Endodermal cell (in vitro differentiated cells): ENCODE measurements at regions not wholly inside any gene's neighbourhood (a gene's known extent, or its start where the extent isn't known, plus 50 kb on each side); places are given as distances from the start of the nearest gene placed in this dataset.
"Not testable (repeated sequence)": the region's sequence is repeated elsewhere in the genome, so short reads cannot be mapped to it uniquely, and the experiment has no call there.

ENCODE experiments used
- DNase-seq: peaks from one replicate; pipeline ENCODE4 v3.0.0-alpha.2; 2017
- H3K27ac ChIP-seq: 2 replicates; pipeline ENCODE4 v1.5.1; 2013; ENCODE audit warnings: mild to moderate bottlenecking, low read depth, low read length, moderate library complexity
- H3K27me3 ChIP-seq: 2 replicates; pipeline ENCODE4 v1.6.1; 2013; ENCODE audit warnings: mild to moderate bottlenecking, low read length, moderate library complexity; ENCODE audit not compliant: insufficient read depth, control insufficient read depth, poor library complexity, severe bottlenecking
- H3K36me3 ChIP-seq: 2 replicates; pipeline ENCODE4 v1.7.0; 2013; ENCODE audit warnings: mild to moderate bottlenecking, low read length, moderate library complexity; ENCODE audit not compliant: control insufficient read depth, insufficient read depth
- H3K4me1 ChIP-seq: one replicate; pipeline ENCODE4 v1.7.0; 2013; ENCODE audit warnings: low read length; ENCODE audit not compliant: control insufficient read depth, insufficient read depth
- H3K4me3 ChIP-seq: 2 replicates; pipeline ENCODE4 v1.5.1; 2013; ENCODE audit warnings: mild to moderate bottlenecking, low read length, moderate library complexity
- H3K9ac ChIP-seq: 2 replicates; pipeline ENCODE4 v1.6.1; 2013; ENCODE audit warnings: mild to moderate bottlenecking, low read length, moderate library complexity; ENCODE audit not compliant: poor library complexity, severe bottlenecking; ENCODE audit errors: extremely low read depth
- H3K9me3 ChIP-seq: 2 replicates; pipeline ENCODE4 v1.6.1; 2013; ENCODE audit warnings: mild to moderate bottlenecking, low read length, moderate library complexity; ENCODE audit not compliant: control insufficient read depth
- H3K27ac Mint-ChIP-seq: 2 replicates; pipeline ENCODE4 v1.8.0; 2020; ENCODE audit warnings: mixed read lengths
- H3K27me3 Mint-ChIP-seq: 2 replicates; pipeline ENCODE4 v1.8.0; 2021; ENCODE audit warnings: mild to moderate bottlenecking, mixed read lengths; ENCODE audit not compliant: insufficient read depth
- H3K36me3 Mint-ChIP-seq: 2 replicates; pipeline ENCODE4 v1.8.0; 2020; ENCODE audit warnings: low read depth, mixed read lengths
- H3K4me1 Mint-ChIP-seq: 2 replicates; pipeline ENCODE4 v1.8.0; 2020; ENCODE audit warnings: mixed read lengths
- H3K4me3 Mint-ChIP-seq: 2 replicates; pipeline ENCODE4 v1.8.0; 2020; ENCODE audit warnings: mild to moderate bottlenecking, moderate library complexity, mixed read lengths
- H3K9me3 Mint-ChIP-seq: 2 replicates; pipeline ENCODE4 v1.8.0; 2020; ENCODE audit warnings: mild to moderate bottlenecking, mixed read lengths
- WGBS, 2 experiments: methylation state at CpG; one replicate each; pipeline versions ENCODE4 v1.1.5 to v1.1.7; 2013; ENCODE audit warnings: missing lambda C conversion rate in 2 of 2, mixed read lengths in 1 of 2; ENCODE audit not compliant: insufficient coverage in 1 of 2, insufficient read length in 1 of 2; 5-methylcytosine and 5-hydroxymethylcytosine counted together
- TF ChIP-seq, protein P1 (sequence below): fragments of 200-600 bp; sonication (generic); conservative IDR thresholded peaks from 2 replicates; pipeline ENCODE4 v1.5.0; 2021; ENCODE audit warnings: antibody characterized with exemption, mild to moderate bottlenecking

DNA sequence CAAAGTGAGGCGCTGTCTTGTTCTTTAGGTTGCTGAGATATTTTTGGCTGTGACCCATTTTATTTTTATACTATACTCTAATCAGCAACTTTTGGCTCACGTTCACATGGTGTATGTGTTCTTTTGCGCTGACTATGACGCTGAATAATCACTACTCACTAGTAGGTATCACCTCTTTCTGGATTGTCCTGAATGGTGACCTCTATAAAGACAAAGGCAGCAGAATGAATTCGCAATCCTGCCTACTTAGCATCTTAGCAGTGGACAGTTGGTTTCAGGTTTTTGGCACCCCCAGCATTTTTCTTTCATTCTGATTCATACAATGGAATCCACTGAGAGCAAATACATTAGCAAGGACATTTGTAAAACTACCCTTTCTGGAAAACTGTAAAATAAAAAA lies 351.3 kb downstream of the JRKL start:
- H3K9me3 Mint-ChIP-seq: peaks cover 2% of the 10 kb centered on the region
- no peak for DNase-seq
- Histone ChIP-seq H3K4me1 (no peaks in the 10 kb centered on the region), H3K27ac (no peak overlapping the region), H3K36me3 (no peaks in the 10 kb centered on the region), H3K27me3 (no peaks in the 10 kb centered on the region), H3K9me3 (no peaks in the 10 kb centered on the region), H3K9ac (no peak overlapping the region), H3K4me3 (no peak overlapping the region)
- TF ChIP-seq, protein P1, sequence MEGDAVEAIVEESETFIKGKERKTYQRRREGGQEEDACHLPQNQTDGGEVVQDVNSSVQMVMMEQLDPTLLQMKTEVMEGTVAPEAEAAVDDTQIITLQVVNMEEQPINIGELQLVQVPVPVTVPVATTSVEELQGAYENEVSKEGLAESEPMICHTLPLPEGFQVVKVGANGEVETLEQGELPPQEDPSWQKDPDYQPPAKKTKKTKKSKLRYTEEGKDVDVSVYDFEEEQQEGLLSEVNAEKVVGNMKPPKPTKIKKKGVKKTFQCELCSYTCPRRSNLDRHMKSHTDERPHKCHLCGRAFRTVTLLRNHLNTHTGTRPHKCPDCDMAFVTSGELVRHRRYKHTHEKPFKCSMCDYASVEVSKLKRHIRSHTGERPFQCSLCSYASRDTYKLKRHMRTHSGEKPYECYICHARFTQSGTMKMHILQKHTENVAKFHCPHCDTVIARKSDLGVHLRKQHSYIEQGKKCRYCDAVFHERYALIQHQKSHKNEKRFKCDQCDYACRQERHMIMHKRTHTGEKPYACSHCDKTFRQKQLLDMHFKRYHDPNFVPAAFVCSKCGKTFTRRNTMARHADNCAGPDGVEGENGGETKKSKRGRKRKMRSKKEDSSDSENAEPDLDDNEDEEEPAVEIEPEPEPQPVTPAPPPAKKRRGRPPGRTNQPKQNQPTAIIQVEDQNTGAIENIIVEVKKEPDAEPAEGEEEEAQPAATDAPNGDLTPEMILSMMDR: no peak
- no peaks in the 10 kb centered on the region for H3K27me3 Mint-ChIP-seq
- no peaks in the 10 kb centered on the region for H3K4me1 Mint-ChIP-seq
- H3K36me3 Mint-ChIP-seq: peaks cover 5% of the 10 kb centered on the region
- H3K27ac Mint-ChIP-seq: no peak overlapping the region
- whole genome bisulfite sequencing, 2 experiments: 96 to 100% methylated on average over 4 to 5 of the region's 5 CpGs
- H3K4me3 Mint-ChIP-seq: no peak overlapping the region

- no peaks in the 10 kb centered on the region for H3K4me1 ChIP-seq
- DNase-seq: no peak
- no peak overlapping the region for H3K9ac ChIP-seq
- no peak overlapping the region for H3K4me3 ChIP-seq
- no peaks in the 10 kb centered on the region for H3K36me3 ChIP-seq
- H3K27me3 ChIP-seq: no peaks in the 10 kb centered on the region
- Mint-ChIP-seq H3K36me3 (peaks cover 5% of the 10 kb centered on the region), H3K4me3 (no peak overlapping the region), H3K27me3 (no peaks in the 10 kb centered on the region), H3K9me3 (peaks cover 2% of the 10 kb centered on the region), H3K27ac (no peak overlapping the region), H3K4me1 (no peaks in the 10 kb centered on the region)
- no peak overlapping the region for H3K27ac ChIP-seq
- no peaks in the 10 kb centered on the region for H3K9me3 ChIP-seq
- TF ChIP-seq, protein P1: no peak
- WGBS, 2 experiments: 52 to 60% methylated on average over 1 of the region's 1 CpG
Observed at GRCh38 chr11:96744697-96745096, 354.9 kb downstream of the JRKL start.

- Histone ChIP-seq H3K9me3 (no peaks in the 10 kb centered on the region), H3K27ac (no peak overlapping the region), H3K9ac (no peak overlapping the region), H3K4me1 (no peaks in the 10 kb centered on the region), H3K36me3 (no peaks in the 10 kb centered on the region), H3K27me3 (no peaks in the 10 kb centered on the region), H3K4me3 (no peak overlapping the region)
- Mint-ChIP-seq H3K9me3 (no peaks in the 10 kb centered on the region), H3K4me1 (peaks cover 2% of the 10 kb centered on the region), H3K4me3 (no peak overlapping the region), H3K36me3 (no peaks in the 10 kb centered on the region), H3K27me3 (no peaks in the 10 kb centered on the region), H3K27ac (no peak overlapping the region)
- no peak for DNase-seq
- TF ChIP-seq, protein P1: no peak
- 60% methylated on average over 1 of the region's 2 CpGs; no CpG with 5 or more reads in 1 of the 2 experiments for WGBS, 2 experiments
Observed at GRCh38 chr11:96748639-96749370, 359.0 kb downstream of the JRKL start.

DNA sequence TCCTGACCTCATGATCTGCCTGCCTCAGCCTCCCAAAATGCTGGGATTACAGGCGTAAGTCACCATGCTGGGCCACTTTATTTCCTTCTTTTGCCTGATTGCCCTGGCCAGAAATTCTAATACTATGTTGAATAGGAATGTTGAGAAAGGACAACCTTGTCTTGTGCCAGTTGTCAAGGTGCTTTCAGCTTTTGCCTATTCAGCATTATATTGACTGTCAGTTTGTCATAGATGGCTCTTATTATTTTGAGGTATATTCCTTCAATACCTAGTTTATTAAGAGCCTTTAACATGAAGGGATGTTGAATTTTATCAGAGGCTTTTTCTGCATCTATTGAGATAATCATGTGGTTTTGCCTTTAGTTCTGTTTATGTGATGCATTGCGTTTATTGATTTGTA lies 362.0 kb downstream of the JRKL start:
- H3K9me3 ChIP-seq, H3K27ac ChIP-seq, H3K9me3 Mint-ChIP-seq, H3K4me3 Mint-ChIP-seq, H3K36me3 Mint-ChIP-seq, H3K4me1 ChIP-seq, H3K9ac ChIP-seq, H3K27me3 Mint-ChIP-seq, H3K27me3 ChIP-seq, DNase-seq, H3K4me3 ChIP-seq, H3K4me1 Mint-ChIP-seq, H3K27ac Mint-ChIP-seq, H3K36me3 ChIP-seq: not testable (repeated sequence)
- 100% methylated on average over 2 of the region's 2 CpGs; no CpG with 5 or more reads in 1 of the 2 experiments for WGBS, 2 experiments
